ENCODE measurements at regions not wholly inside any gene's neighbourhood (a gene's known extent, or its start where the extent isn't known, plus 50 kb on each side); places are given as distances from the start of the nearest gene placed in this dataset.

DNA sequence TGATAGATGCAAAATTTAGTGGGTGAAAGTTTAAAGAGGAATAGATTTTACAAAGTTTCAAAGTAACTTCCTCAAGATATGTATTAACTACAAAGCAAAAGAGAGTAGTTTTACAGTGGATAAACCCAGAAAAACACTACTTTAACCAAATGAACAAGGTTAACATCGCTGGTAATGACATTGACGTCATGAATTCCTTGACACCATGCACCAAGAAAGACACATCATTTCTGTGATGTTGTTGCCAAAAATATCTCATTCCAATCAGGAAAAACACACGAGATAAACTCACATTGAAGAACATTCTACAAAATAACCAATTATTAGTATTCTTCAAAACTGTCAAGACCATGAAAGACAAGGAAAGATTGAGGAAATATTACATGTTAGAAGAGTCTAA, 605.6 kb upstream of the SETBP1 start:
- POLR2A ChIA-PET: no interaction called here
- Mint-ChIP-seq H3K9me3 (no peaks in the 10 kb centered on the region), H3K27me3 (no peaks in the 10 kb centered on the region), H3K27ac (no peak overlapping the region), H3K4me3 (no peak overlapping the region), H3K4me1 (no peaks in the 10 kb centered on the region), H3K36me3 (no peaks in the 10 kb centered on the region)
- ATAC-seq (no peak), DNase-seq (no peak)

- POLR2A ChIA-PET: no interaction called here
- Mint-ChIP-seq H3K36me3 (no peaks in the 10 kb centered on the region), H3K27ac (no peak overlapping the region), H3K4me1 (no peaks in the 10 kb centered on the region), H3K27me3 (peaks cover 0 to 4% (median 0%) of the 10 kb centered on the region in 5 donors), H3K4me3 (no peak overlapping the region), H3K9me3 (peaks cover 0 to 17% (median 0%) of the 10 kb centered on the region in 9 donors)
- no peak for ATAC-seq
- no peak for DNase-seq
These were observed 601.1 kb upstream of the SETBP1 start for GRCh38 chr18:44079606-44080005.

DNA sequence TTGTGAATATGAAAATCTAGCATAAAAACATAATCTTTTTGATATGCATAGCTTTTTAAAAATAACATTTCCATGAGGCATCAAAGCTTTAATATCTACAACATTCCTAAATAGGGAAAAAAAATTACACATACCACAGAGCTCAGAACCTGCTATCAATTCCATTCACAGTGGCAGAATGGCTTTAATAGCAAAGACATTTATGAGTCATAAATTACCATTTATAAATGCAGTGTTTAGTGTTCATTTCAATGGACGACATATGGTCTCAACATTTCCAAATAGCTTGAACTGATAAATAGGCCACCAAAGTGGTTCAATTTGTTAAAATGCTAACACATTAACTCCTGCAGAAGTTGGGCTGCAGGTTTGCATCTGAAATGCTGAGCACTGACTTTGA, 600.6 kb upstream of the SETBP1 start:
- DNase-seq (no peak), ATAC-seq (no peak)
- Mint-ChIP-seq H3K9me3 (peaks cover 0 to 17% (median 0%) of the 10 kb centered on the region in 9 donors), H3K27me3 (peaks cover 0 to 4% (median 0%) of the 10 kb centered on the region in 5 donors), H3K36me3 (no peaks in the 10 kb centered on the region), H3K27ac (no peak overlapping the region), H3K4me1 (no peaks in the 10 kb centered on the region), H3K4me3 (no peak overlapping the region)
- POLR2A ChIA-PET: no interaction called here

DNA sequence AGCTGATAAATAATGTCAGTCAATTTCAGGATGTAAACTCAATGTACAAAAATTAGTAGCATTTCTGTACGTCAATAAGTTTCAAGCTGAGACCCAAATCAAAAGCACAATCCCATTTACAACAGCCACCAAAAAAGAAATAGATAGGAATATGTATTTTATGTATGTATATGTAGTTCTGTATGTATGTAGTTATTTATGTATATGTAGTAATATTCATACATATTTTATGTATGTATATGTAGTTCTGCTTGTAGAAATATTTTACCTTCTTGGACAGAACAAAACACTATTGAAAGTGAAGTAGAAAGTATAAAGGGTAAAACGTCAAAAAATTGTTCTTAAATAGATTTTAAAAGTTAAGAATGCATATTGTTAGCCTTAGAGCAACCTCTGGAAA, 591.0 kb upstream of the SETBP1 start:
- no peak for DNase-seq
- Mint-ChIP-seq H3K4me3 (no peak overlapping the region), H3K9me3 (peaks cover 0 to 12% (median 0%) of the 10 kb centered on the region in 9 donors), H3K27ac (no peak overlapping the region), H3K27me3 (no peaks in the 10 kb centered on the region), H3K36me3 (no peaks in the 10 kb centered on the region), H3K4me1 (no peaks in the 10 kb centered on the region)
- ATAC-seq: no peak
- POLR2A ChIA-PET: no interaction called here

DNA sequence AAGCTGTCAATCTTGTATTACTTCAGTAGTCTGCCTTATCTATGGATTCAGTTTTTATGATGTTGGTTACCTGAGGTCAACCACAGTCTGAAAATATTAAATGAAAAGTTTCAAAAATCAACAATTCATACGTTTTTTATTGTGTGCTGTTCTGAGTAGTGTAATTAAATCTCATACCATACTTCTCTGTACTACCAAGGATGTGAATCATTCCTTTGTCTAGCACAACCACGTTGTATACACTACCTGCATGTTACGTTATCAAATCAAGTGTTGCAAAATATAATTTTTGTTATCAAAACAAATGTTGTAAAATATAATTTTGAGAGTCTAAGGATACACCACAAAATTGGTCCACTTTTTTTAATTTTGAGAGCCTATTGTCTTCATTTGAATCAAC, 590.2 kb upstream of the SETBP1 start:
- Mint-ChIP-seq H3K27me3 (no peaks in the 10 kb centered on the region), H3K27ac (no peak overlapping the region), H3K4me1 (no peaks in the 10 kb centered on the region), H3K4me3 (no peak overlapping the region), H3K36me3 (no peaks in the 10 kb centered on the region), H3K9me3 (peaks cover 0 to 20% (median 4%) of the 10 kb centered on the region in 9 donors)
- POLR2A ChIA-PET: no interaction called here
- ATAC-seq (no peak), DNase-seq (no peak)

- no peak overlapping the region for H3K4me3 Mint-ChIP-seq
- no peaks in the 10 kb centered on the region for H3K36me3 Mint-ChIP-seq
- H3K4me1 Mint-ChIP-seq: no peaks in the 10 kb centered on the region
- ATAC-seq: no peak
- POLR2A ChIA-PET: no interaction called here
- no peaks in the 10 kb centered on the region for H3K27me3 Mint-ChIP-seq
- H3K9me3 Mint-ChIP-seq: peaks cover 0 to 21% (median 7%) of the 10 kb centered on the region in 9 donors
- no peak overlapping the region for H3K27ac Mint-ChIP-seq
- DNase-seq: no peak
These were observed 587.4 kb upstream of the SETBP1 start for GRCh38 chr18:44093253-44093652.

- DNase-seq (no peak), ATAC-seq (no peak)
- H3K4me1 Mint-ChIP-seq: no peaks in the 10 kb centered on the region
- peaks cover 3 to 21% (median 7%) of the 10 kb centered on the region in 9 donors for H3K9me3 Mint-ChIP-seq
- H3K27me3 Mint-ChIP-seq: peaks cover 0 to 2% (median 0%) of the 10 kb centered on the region in 5 donors
- POLR2A ChIA-PET: no interaction called here
- H3K27ac Mint-ChIP-seq: no peak overlapping the region
- H3K36me3 Mint-ChIP-seq: no peaks in the 10 kb centered on the region
- H3K4me3 Mint-ChIP-seq: no peak overlapping the region
These were observed 584.7 kb upstream of the SETBP1 start for GRCh38 chr18:44096016-44096415.

DNA sequence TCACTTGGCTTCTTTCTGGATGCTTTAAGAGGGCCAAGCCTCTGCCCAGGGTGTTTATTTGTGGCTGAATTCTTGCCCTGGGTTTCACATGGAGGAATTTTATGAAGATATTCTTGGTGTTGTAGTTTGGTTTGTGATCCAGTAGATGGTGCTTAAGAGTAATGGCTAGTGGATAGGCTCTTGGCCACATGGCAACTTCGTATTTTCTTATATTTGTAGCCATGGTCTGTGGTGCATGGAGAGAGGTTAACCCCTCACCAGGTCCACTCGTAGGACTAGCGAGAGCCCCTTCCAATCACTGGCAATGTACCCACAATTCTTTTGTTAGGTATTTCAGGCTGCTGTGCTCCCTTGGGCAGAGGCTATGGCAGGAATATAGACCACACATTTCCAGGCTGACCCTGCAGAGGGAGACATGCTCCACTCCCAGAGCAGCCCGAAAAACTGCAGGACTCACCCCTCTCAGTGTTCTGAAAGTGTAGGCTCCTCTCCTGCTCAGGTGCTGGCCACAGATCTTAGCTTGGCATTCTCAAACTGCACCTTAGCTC, 582.1 kb upstream of the SETBP1 start:
- DNase-seq: no peak
- H3K9me3 Mint-ChIP-seq: peaks cover 3 to 29% (median 8%) of the 10 kb centered on the region in 9 donors
- H3K27ac Mint-ChIP-seq: no peak overlapping the region
- POLR2A ChIA-PET: no interaction called here
- peaks cover 0 to 3% (median 2%) of the 10 kb centered on the region in 5 donors for H3K27me3 Mint-ChIP-seq
- no peaks in the 10 kb centered on the region for H3K36me3 Mint-ChIP-seq
- no peak for ATAC-seq
- H3K4me3 Mint-ChIP-seq: no peak overlapping the region
- no peaks in the 10 kb centered on the region for H3K4me1 Mint-ChIP-seq

GRCh38 chr18:44107187-44107586, 573.5 kb upstream of the SETBP1 start:
- H3K27ac Mint-ChIP-seq: no peak overlapping the region
- POLR2A ChIA-PET: no interaction called here
- peaks cover 0 to 3% (median 0%) of the 10 kb centered on the region in 5 donors for H3K27me3 Mint-ChIP-seq
- ATAC-seq: no peak
- H3K4me1 Mint-ChIP-seq: no peaks in the 10 kb centered on the region
- no peaks in the 10 kb centered on the region for H3K36me3 Mint-ChIP-seq
- DNase-seq: no peak
- peaks cover 0 to 13% (median 0%) of the 10 kb centered on the region in 9 donors for H3K9me3 Mint-ChIP-seq
- no peak overlapping the region for H3K4me3 Mint-ChIP-seq

DNA sequence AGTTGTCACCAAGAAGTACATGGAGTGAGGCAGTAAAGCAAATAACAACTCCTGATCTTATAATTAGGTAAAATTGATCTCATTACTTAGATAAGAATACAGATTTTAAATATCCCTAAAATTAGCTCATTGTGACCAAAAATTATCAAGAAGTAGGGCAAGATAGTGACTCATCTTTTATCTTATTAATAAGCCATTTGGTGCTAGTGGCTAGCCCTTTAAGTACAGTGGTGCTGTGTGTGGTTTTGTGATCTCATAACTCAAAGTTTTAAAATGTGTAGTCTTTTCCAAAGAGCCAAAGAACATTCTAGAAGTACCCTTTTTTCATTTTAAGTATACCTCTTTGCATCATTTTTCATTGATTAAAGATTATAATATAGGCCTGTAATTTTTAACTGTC, 569.4 kb upstream of the SETBP1 start:
- Mint-ChIP-seq H3K27me3 (peaks cover 0 to 1% (median 0%) of the 10 kb centered on the region in 5 donors), H3K36me3 (peaks cover 0 to 2% (median 0%) of the 10 kb centered on the region in 3 donors), H3K27ac (no peak overlapping the region), H3K4me1 (no peaks in the 10 kb centered on the region), H3K4me3 (no peak overlapping the region), H3K9me3 (peaks cover 0 to 6% (median 0%) of the 10 kb centered on the region in 9 donors)
- no peak for ATAC-seq
- no peak for DNase-seq
- POLR2A ChIA-PET: no interaction called here

GRCh38 chr18:44117821-44118220, 562.9 kb upstream of the SETBP1 start:
- ATAC-seq (no peak), DNase-seq (no peak)
- Mint-ChIP-seq H3K27me3 (peaks cover 0 to 1% (median 0%) of the 10 kb centered on the region in 5 donors), H3K4me3 (no peak overlapping the region), H3K9me3 (peaks cover 0 to 8% (median 0%) of the 10 kb centered on the region in 9 donors), H3K27ac (no peak overlapping the region), H3K36me3 (peaks cover 0 to 2% (median 0%) of the 10 kb centered on the region in 3 donors), H3K4me1 (peaks cover 0 to 2% (median 0%) of the 10 kb centered on the region in 4 donors)
- POLR2A ChIA-PET: no interaction called here

GRCh38 chr18:44119607-44120006, 561.1 kb upstream of the SETBP1 start:
- peaks cover 0 to 8% (median 0%) of the 10 kb centered on the region in 9 donors for H3K9me3 Mint-ChIP-seq
- H3K27me3 Mint-ChIP-seq: no peaks in the 10 kb centered on the region
- no peak overlapping the region for H3K27ac Mint-ChIP-seq
- DNase-seq (no peak), ATAC-seq (no peak)
- no peak overlapping the region for H3K4me3 Mint-ChIP-seq
- no peaks in the 10 kb centered on the region for H3K36me3 Mint-ChIP-seq
- POLR2A ChIA-PET: no interaction called here
- peaks cover 0 to 2% (median 0%) of the 10 kb centered on the region in 4 donors for H3K4me1 Mint-ChIP-seq

DNA sequence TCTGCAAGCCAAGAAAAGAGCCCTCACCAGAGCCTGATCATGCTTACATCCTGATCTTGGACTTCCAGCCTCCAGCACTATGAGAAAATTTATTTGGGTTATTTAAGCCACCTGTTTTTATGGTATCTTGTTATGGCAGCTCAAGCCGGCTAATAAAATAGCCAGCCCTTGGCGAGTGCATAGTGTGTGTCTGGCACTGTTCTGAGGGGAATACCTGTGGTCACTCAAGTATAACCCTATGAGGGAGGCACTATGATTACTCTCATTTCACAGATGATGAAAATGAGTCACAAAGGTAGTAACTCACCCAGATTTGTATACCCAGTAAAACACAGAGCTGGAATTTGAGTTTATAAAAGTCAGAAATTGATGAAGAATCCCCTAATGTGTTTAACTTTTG, 556.9 kb upstream of the SETBP1 start:
- Mint-ChIP-seq H3K27me3 (peaks cover 0 to 2% (median 0%) of the 10 kb centered on the region in 5 donors), H3K4me3 (no peak overlapping the region), H3K27ac (no peak overlapping the region)

GRCh38 chr18:44125446-44125845, 555.2 kb upstream of the SETBP1 start:
- H3K36me3 Mint-ChIP-seq: no peaks in the 10 kb centered on the region
- peaks cover 0 to 2% (median 0%) of the 10 kb centered on the region in 4 donors for H3K4me1 Mint-ChIP-seq
- DNase-seq (no peak), ATAC-seq (no peak)
- H3K4me3 Mint-ChIP-seq: no peak overlapping the region
- H3K9me3 Mint-ChIP-seq: peaks cover 0 to 8% (median 0%) of the 10 kb centered on the region in 9 donors
- H3K27me3 Mint-ChIP-seq: peaks cover 0 to 2% (median 0%) of the 10 kb centered on the region in 5 donors
- POLR2A ChIA-PET: no interaction called here
- H3K27ac Mint-ChIP-seq: no peak overlapping the region

More for the DNA sequence above, 556.9 kb upstream of the SETBP1 start:
- ATAC-seq (no peak), DNase-seq (no peak)
- peaks cover 0 to 8% (median 0%) of the 10 kb centered on the region in 9 donors for H3K9me3 Mint-ChIP-seq
- peaks cover 0 to 2% (median 0%) of the 10 kb centered on the region in 4 donors for H3K4me1 Mint-ChIP-seq
- no peaks in the 10 kb centered on the region for H3K36me3 Mint-ChIP-seq
- POLR2A ChIA-PET: no interaction called here
